Osteoblast (primary cell): ENCODE measurements at regions not wholly inside any gene's neighbourhood (a gene's known extent, or its start where the extent isn't known, plus 50 kb on each side); places are given as distances from the start of the nearest gene placed in this dataset.

Source experiments
- DNase-seq: peaks from one replicate; pipeline ENCODE4 v3.0.0; 2011; ENCODE audit warnings: low spot score, mixed read lengths; ENCODE audit not compliant: insufficient read length; ENCODE audit errors: missing footprints
- H2AFZ ChIP-seq: 2 replicates; pipeline ENCODE4 v1.6.0; 2011; ENCODE audit warnings: mild to moderate bottlenecking, low read length
- H3K27ac ChIP-seq: 2 replicates; pipeline ENCODE4 v1.5.1; 2011; ENCODE audit warnings: mild to moderate bottlenecking, low read depth, low read length, moderate library complexity
- H3K27me3 ChIP-seq: 2 replicates; pipeline ENCODE4 v1.6.0; 2012; ENCODE audit warnings: mild to moderate bottlenecking, control low read depth, inconsistent platforms, low read length, moderate library complexity; ENCODE audit not compliant: insufficient read depth
- H3K36me3 ChIP-seq: 2 replicates; pipeline ENCODE4 v1.5.1; 2011; ENCODE audit warnings: mild to moderate bottlenecking, low read length, control low read depth, moderate library complexity; ENCODE audit not compliant: insufficient read depth
- H3K4me1 ChIP-seq: 2 replicates; pipeline ENCODE4 v1.5.1; 2011; ENCODE audit warnings: mild to moderate bottlenecking, low read length, control low read depth, moderate library complexity; ENCODE audit not compliant: insufficient read depth
- H3K4me2 ChIP-seq: 2 replicates; pipeline ENCODE4 v1.6.0; 2011; ENCODE audit warnings: mild to moderate bottlenecking, low read length; ENCODE audit not compliant: insufficient read depth
- H3K4me3 ChIP-seq: fragments of 200-600 bp; sonication (generic); 3 replicates; pipeline ENCODE4 v1.5.1; 2012; ENCODE audit warnings: mild to moderate bottlenecking, low read length, inconsistent platforms; ENCODE audit not compliant: insufficient read depth
- H3K79me2 ChIP-seq: 2 replicates; pipeline ENCODE4 v1.6.0; 2012; ENCODE audit warnings: mild to moderate bottlenecking, low read length, control low read depth, inconsistent platforms; ENCODE audit not compliant: insufficient read depth
- H3K9me3 ChIP-seq: 2 replicates; pipeline ENCODE4 v1.5.1; 2011; ENCODE audit warnings: low read depth, low read length, control low read depth
- H4K20me1 ChIP-seq: 2 replicates; pipeline ENCODE4 v1.6.0; 2012; ENCODE audit warnings: mild to moderate bottlenecking, low read length, control low read depth; ENCODE audit not compliant: insufficient read depth
- CTCF ChIP-seq: IDR thresholded peaks from 2 replicates; pipeline ENCODE4 v1.5.1; 2011; ENCODE audit warnings: mild to moderate bottlenecking, low read depth, low read length, moderate library complexity; ENCODE audit errors: extremely low read depth

- H4K20me1 ChIP-seq = no peaks in the 10 kb centered on the region
These were observed 62.8 kb downstream of the XCL2 start for GRCh38 chr1:168480997-168481396.

GRCh38 chr1:168477792-168478191 lies 66.0 kb downstream of the XCL2 start:
- DNase-seq = no peak
- H3K36me3 ChIP-seq = no peaks in the 10 kb centered on the region
- no peak overlapping the region for H2AFZ ChIP-seq

More at GRCh38 chr1:168480997-168481396, 62.8 kb downstream of the XCL2 start:
- no peak for DNase-seq
- Histone ChIP-seq H3K27me3 (no peaks in the 10 kb centered on the region), H3K27ac (no peak overlapping the region), H3K9me3 (no peaks in the 10 kb centered on the region), H3K4me1 (peaks cover 26% of the 10 kb centered on the region), H3K4me3 (no peak overlapping the region), H3K36me3 (no peaks in the 10 kb centered on the region), H3K4me2 (no peak overlapping the region), H2AFZ (no peak overlapping the region), H3K79me2 (no peaks in the 10 kb centered on the region)
- no peak for TF ChIP-seq CTCF

GRCh38 chr1:168476588-168477385 lies 67.0 kb downstream of the XCL2 start:
- no peak for DNase-seq
- Histone ChIP-seq H3K27me3 (no peaks in the 10 kb centered on the region), H2AFZ (no peak overlapping the region), H3K27ac (no peak overlapping the region), H3K4me3 (no peak overlapping the region), H3K4me2 (no peak overlapping the region), H3K9me3 (no peaks in the 10 kb centered on the region), H3K79me2 (no peaks in the 10 kb centered on the region), H3K36me3 (no peaks in the 10 kb centered on the region), H3K4me1 (no peaks in the 10 kb centered on the region), H4K20me1 (no peaks in the 10 kb centered on the region)
- TF ChIP-seq CTCF = no peak

More at GRCh38 chr1:168477792-168478191, 66.0 kb downstream of the XCL2 start:
- Histone ChIP-seq H4K20me1 (no peaks in the 10 kb centered on the region), H3K79me2 (no peaks in the 10 kb centered on the region), H3K27ac (no peak overlapping the region), H3K27me3 (no peaks in the 10 kb centered on the region), H3K4me1 (peaks cover 5% of the 10 kb centered on the region), H3K4me2 (no peak overlapping the region), H3K9me3 (no peaks in the 10 kb centered on the region), H3K4me3 (no peak overlapping the region)
- TF ChIP-seq CTCF = no peak

GRCh38 chr1:168474322-168474721 lies 69.5 kb downstream of the XCL2 start:
- H4K20me1 ChIP-seq = no peaks in the 10 kb centered on the region
- H3K27me3 ChIP-seq = no peaks in the 10 kb centered on the region
- H3K4me3 ChIP-seq = no peak overlapping the region
- DNase-seq = no peak
- no peak overlapping the region for H2AFZ ChIP-seq
- H3K36me3 ChIP-seq = no peaks in the 10 kb centered on the region
- no peak overlapping the region for H3K27ac ChIP-seq
- peaks cover 20% of the 10 kb centered on the region for H3K4me1 ChIP-seq
- no peaks in the 10 kb centered on the region for H3K79me2 ChIP-seq
- H3K4me2 ChIP-seq = no peak overlapping the region
- no peak for TF ChIP-seq CTCF
- no peaks in the 10 kb centered on the region for H3K9me3 ChIP-seq
